NCI-H146 (cell line): ENCODE measurements at regions not wholly inside any gene's neighbourhood (a gene's known extent, or its start where the extent isn't known, plus 50 kb on each side); places are given as distances from the start of the nearest gene placed in this dataset.

Experiments
- DNase-seq: peaks from one replicate; lab custom pipeline; 2025; lab: John Stamatoyannopoulos, UW

GRCh38 chr3:174776636-174777035 lies 82.5 kb upstream of the NAALADL2 start:
- no peak for DNase-seq

GRCh38 chr3:174777813-174778212 lies 81.3 kb upstream of the NAALADL2 start:
- DNase-seq, result no peak

- DNase-seq, result no peak
These were observed 75.6 kb upstream of the NAALADL2 start for GRCh38 chr3:174783502-174783901.

- DNase-seq, result no peak
These were observed 74.8 kb upstream of the NAALADL2 start for GRCh38 chr3:174784206-174784934.

GRCh38 chr3:174786825-174787224 lies 72.3 kb upstream of the NAALADL2 start:
- DNase-seq, result no peak

- DNase-seq, result no peak
These were observed 68.0 kb upstream of the NAALADL2 start for GRCh38 chr3:174791161-174791560.

- no peak for DNase-seq
These were observed 66.3 kb upstream of the NAALADL2 start for GRCh38 chr3:174792864-174793263.
